Activated naive CD4-positive, alpha-beta T cell treated with anti-CD3 and anti-CD28 coated beads, Interleukin-2, amount 10 ng/mL, durations not matched to agents 7 days and 5 days (primary cell): ENCODE measurements at regions not wholly inside any gene's neighbourhood (a gene's known extent, or its start where the extent isn't known, plus 50 kb on each side); places are given as distances from the start of the nearest gene placed in this dataset.
"Not testable (repeated sequence)": the region's sequence is repeated elsewhere in the genome, so short reads cannot be mapped to it uniquely, and the experiment has no call there.

Source experiments
- CTCF ChIA-PET: fragments of 350-600 bp; sonication (Branson Sonifier 250); formaldehyde crosslinking; loops from one replicate; lab custom pipeline; 2021; ENCODE audit warnings: antibody characterized with exemption; lab: Charles Lee
- DNase-seq: peaks from one replicate; pipeline ENCODE4 v3.0.0-alpha.2; 2020
- H3K27ac Mint-ChIP-seq: one replicate; pipeline ENCODE4 v1.8.0; 2021; ENCODE audit warnings: mild to moderate bottlenecking, moderate library complexity, mixed read lengths
- H3K27me3 Mint-ChIP-seq: one replicate; pipeline ENCODE4 v1.8.0; 2021; ENCODE audit warnings: mild to moderate bottlenecking, mixed read lengths
- H3K36me3 Mint-ChIP-seq: one replicate; pipeline ENCODE4 v1.8.0; 2021; ENCODE audit warnings: mixed read lengths
- H3K4me1 Mint-ChIP-seq: one replicate; pipeline ENCODE4 v1.8.0; 2021; ENCODE audit warnings: mixed read lengths
- H3K4me3 Mint-ChIP-seq: one replicate; pipeline ENCODE4 v1.8.0; 2021; ENCODE audit warnings: mild to moderate bottlenecking, moderate library complexity, mixed read lengths
- H3K9me3 Mint-ChIP-seq: one replicate; pipeline ENCODE4 v1.8.0; 2021; ENCODE audit warnings: mixed read lengths

DNA sequence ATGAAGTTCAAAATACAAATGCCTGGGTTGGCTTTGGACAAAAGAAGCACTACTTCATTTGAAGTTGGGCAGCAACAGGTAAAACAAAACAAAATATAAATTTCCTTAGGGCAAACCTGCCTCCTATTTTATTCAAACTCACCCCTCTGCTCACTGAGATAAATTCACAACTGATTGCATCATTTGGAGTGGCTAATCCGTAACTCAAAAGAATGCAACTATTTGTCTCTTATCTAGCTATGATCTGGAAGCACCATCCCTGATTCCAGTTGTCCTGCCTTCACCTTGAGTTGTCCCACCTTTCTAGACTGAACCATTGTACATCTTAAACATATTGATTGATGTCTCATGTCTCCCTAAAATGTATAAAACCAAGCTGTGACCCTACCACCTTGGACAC lies 145.0 kb downstream of the CCER1 start:
- CTCF ChIA-PET: no interaction called here
- Mint-ChIP-seq H3K27ac (no peak overlapping the region), H3K4me1 (no peaks in the 10 kb centered on the region), H3K9me3 (no peaks in the 10 kb centered on the region), H3K27me3 (no peaks in the 10 kb centered on the region), H3K4me3 (no peak overlapping the region), H3K36me3 (no peaks in the 10 kb centered on the region)
- no peak for DNase-seq

GRCh38 chr12:90808568-90808967 lies 146.4 kb downstream of the CCER1 start:
- CTCF ChIA-PET: no interaction called here

GRCh38 chr12:90802727-90803126 lies 152.2 kb downstream of the CCER1 start:
- H3K36me3 Mint-ChIP-seq: no peaks in the 10 kb centered on the region
- H3K27ac Mint-ChIP-seq: no peak overlapping the region
- no peak overlapping the region for H3K4me3 Mint-ChIP-seq
- no peaks in the 10 kb centered on the region for H3K4me1 Mint-ChIP-seq
- no peaks in the 10 kb centered on the region for H3K9me3 Mint-ChIP-seq
- no peak for DNase-seq
- no peaks in the 10 kb centered on the region for H3K27me3 Mint-ChIP-seq
- CTCF ChIA-PET: no interaction called here

More at GRCh38 chr12:90808568-90808967, 146.4 kb downstream of the CCER1 start:
- Mint-ChIP-seq H3K4me1 (no peaks in the 10 kb centered on the region), H3K27me3 (no peaks in the 10 kb centered on the region), H3K4me3 (no peak overlapping the region), H3K27ac (no peak overlapping the region), H3K9me3 (no peaks in the 10 kb centered on the region), H3K36me3 (no peaks in the 10 kb centered on the region)
- DNase-seq: no peak

- H3K9me3 Mint-ChIP-seq: no peaks in the 10 kb centered on the region
- no peak overlapping the region for H3K4me3 Mint-ChIP-seq
- no peak for DNase-seq
- H3K27ac Mint-ChIP-seq: no peak overlapping the region
- H3K27me3 Mint-ChIP-seq: no peaks in the 10 kb centered on the region
- no peaks in the 10 kb centered on the region for H3K36me3 Mint-ChIP-seq
- CTCF ChIA-PET: no interaction called here
- H3K4me1 Mint-ChIP-seq: no peaks in the 10 kb centered on the region
These were observed 153.2 kb downstream of the CCER1 start for GRCh38 chr12:90801776-90802175.

GRCh38 chr12:90794212-90794611 lies 160.8 kb downstream of the CCER1 start:
- no peak overlapping the region for H3K27ac Mint-ChIP-seq
- no peaks in the 10 kb centered on the region for H3K36me3 Mint-ChIP-seq
- no peak for DNase-seq
- no peak overlapping the region for H3K4me3 Mint-ChIP-seq
- CTCF ChIA-PET: no interaction called here
- H3K4me1 Mint-ChIP-seq: no peaks in the 10 kb centered on the region
- H3K27me3 Mint-ChIP-seq: no peaks in the 10 kb centered on the region
- no peaks in the 10 kb centered on the region for H3K9me3 Mint-ChIP-seq

DNA sequence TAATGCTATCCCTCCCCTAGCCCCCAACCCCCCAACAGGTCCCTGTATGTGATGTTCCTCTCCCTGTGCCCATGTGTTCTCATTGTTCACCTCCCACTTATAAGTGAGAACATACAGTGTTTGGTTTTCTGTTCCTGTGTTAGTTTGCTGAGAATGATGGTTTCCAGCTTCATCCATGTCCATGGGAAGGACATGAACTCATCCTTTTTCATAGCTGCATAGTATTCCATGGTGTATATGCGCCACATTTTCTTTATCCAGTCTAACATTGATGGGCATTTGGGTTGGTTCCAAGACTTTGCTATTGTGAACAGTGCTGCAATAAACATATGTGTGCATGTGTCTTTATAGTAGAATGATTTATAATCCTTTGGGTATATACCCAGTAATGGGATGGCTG lies 162.3 kb downstream of the CCER1 start:
- H3K4me1 Mint-ChIP-seq, H3K4me3 Mint-ChIP-seq, CTCF ChIA-PET, H3K9me3 Mint-ChIP-seq, H3K27me3 Mint-ChIP-seq, H3K36me3 Mint-ChIP-seq, DNase-seq, H3K27ac Mint-ChIP-seq: not testable (repeated sequence)

DNA sequence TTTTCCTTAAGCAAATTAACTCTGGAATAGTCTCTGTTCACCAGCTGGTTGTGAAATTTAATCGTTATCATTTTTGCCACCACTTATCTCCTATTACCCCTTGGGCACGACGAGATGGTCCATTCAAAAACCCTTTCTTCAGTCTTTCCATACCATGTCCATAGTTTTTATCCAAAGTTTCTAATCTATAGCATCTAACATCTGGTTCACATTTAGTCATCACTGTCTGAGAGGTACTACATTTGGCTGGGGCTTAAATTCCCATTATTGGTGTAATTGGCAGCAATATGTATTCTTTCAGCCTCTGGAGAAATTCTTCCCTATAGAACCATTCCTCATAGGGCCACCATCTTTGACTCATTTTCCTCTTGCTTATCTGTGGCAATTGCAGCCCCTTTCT lies 163.5 kb downstream of the CCER1 start:
- H3K27ac Mint-ChIP-seq: no peak overlapping the region
- no peaks in the 10 kb centered on the region for H3K4me1 Mint-ChIP-seq
- no peaks in the 10 kb centered on the region for H3K36me3 Mint-ChIP-seq
- no peak overlapping the region for H3K4me3 Mint-ChIP-seq
- CTCF ChIA-PET: no interaction called here
- DNase-seq: no peak
- no peaks in the 10 kb centered on the region for H3K27me3 Mint-ChIP-seq
- H3K9me3 Mint-ChIP-seq: no peaks in the 10 kb centered on the region

DNA sequence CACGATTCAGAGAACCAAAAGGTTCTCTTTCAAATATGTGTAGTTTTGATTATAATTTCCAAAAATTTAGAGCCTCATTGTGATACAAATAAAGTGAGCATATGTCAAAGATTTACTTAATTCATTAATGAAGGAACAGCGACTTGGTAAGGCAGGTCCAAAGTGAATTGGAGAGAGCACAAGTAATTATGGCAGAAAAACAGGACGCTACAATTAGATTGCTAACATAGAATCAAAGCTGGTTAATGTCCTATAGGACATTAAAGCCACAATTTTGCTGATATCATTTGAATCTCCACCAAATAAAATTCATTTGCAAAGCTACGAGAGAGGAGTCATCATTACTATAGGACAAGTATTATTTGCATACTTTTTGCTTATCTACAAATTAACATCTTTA lies 164.2 kb downstream of the CCER1 start:
- H3K27ac Mint-ChIP-seq: no peak overlapping the region
- no peak for DNase-seq
- no peak overlapping the region for H3K4me3 Mint-ChIP-seq
- H3K36me3 Mint-ChIP-seq: no peaks in the 10 kb centered on the region
- CTCF ChIA-PET: no interaction called here
- H3K9me3 Mint-ChIP-seq: no peaks in the 10 kb centered on the region
- H3K4me1 Mint-ChIP-seq: no peaks in the 10 kb centered on the region
- no peaks in the 10 kb centered on the region for H3K27me3 Mint-ChIP-seq

DNA sequence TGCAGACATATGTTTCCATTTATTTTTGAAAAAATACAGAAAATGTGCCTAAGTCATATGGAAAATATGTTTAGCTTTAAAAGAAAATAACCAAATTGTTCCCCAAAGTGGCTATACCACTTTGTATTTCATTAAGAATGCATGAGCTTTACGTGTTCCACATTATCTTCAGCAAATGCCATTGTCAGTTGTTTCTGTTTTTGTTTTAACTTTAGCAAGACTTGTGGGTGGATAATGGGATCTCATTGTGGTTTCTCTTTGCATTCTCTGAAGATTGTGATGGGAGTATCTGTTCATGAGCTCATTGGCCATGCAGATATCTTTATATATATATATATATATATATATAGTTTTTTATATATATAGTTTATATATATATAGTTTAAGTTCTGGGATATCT lies 181.5 kb downstream of the CCER1 start:
- no peaks in the 10 kb centered on the region for H3K36me3 Mint-ChIP-seq
- CTCF ChIA-PET: no interaction called here

DNA sequence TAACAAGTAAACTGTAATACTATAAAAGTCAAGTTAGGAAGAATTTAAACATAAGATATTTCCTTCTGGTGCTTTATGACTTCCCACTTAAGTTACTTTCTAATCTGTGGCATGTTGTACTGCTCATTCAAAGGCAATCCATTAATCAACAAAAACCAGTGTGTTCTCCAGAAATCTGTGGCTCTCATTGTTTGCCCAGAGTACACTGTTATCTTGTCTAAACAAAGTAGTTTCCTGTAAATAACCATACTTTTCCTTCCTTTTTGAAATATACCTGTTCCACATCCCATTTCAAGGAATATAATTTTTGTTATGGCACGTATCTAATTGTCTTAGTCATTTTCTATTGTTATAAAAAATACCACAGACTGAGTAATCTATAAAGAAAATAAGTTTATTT lies 184.1 kb downstream of the CCER1 start:
- CTCF ChIA-PET: no interaction called here
- DNase-seq: no peak
- Mint-ChIP-seq H3K27ac (no peak overlapping the region), H3K27me3 (no peaks in the 10 kb centered on the region), H3K4me3 (no peak overlapping the region), H3K36me3 (no peaks in the 10 kb centered on the region), H3K9me3 (no peaks in the 10 kb centered on the region), H3K4me1 (no peaks in the 10 kb centered on the region)

More for the DNA sequence above, 181.5 kb downstream of the CCER1 start:
- no peak for DNase-seq
- Mint-ChIP-seq H3K27me3 (no peaks in the 10 kb centered on the region), H3K27ac (no peak overlapping the region), H3K9me3 (no peaks in the 10 kb centered on the region), H3K4me3 (no peak overlapping the region), H3K4me1 (no peaks in the 10 kb centered on the region)

- no peaks in the 10 kb centered on the region for H3K27me3 Mint-ChIP-seq
- peaks cover 2% of the 10 kb centered on the region for H3K9me3 Mint-ChIP-seq
These were observed 197.0 kb downstream of the CCER1 start for GRCh38 chr12:90757957-90758356.

GRCh38 chr12:90745211-90745610 lies 209.8 kb downstream of the CCER1 start:
- no peaks in the 10 kb centered on the region for H3K4me1 Mint-ChIP-seq
- no peaks in the 10 kb centered on the region for H3K36me3 Mint-ChIP-seq
- CTCF ChIA-PET: no interaction called here
- no peak for DNase-seq
- H3K4me3 Mint-ChIP-seq: no peak overlapping the region
- H3K27ac Mint-ChIP-seq: no peak overlapping the region
- no peaks in the 10 kb centered on the region for H3K27me3 Mint-ChIP-seq
- H3K9me3 Mint-ChIP-seq: peaks cover 5% of the 10 kb centered on the region

More at GRCh38 chr12:90757957-90758356, 197.0 kb downstream of the CCER1 start:
- H3K36me3 Mint-ChIP-seq: no peaks in the 10 kb centered on the region
- H3K27ac Mint-ChIP-seq: no peak overlapping the region
- H3K4me1 Mint-ChIP-seq: no peaks in the 10 kb centered on the region
- H3K4me3 Mint-ChIP-seq: no peak overlapping the region
- no peak for DNase-seq
- CTCF ChIA-PET: no interaction called here

DNA sequence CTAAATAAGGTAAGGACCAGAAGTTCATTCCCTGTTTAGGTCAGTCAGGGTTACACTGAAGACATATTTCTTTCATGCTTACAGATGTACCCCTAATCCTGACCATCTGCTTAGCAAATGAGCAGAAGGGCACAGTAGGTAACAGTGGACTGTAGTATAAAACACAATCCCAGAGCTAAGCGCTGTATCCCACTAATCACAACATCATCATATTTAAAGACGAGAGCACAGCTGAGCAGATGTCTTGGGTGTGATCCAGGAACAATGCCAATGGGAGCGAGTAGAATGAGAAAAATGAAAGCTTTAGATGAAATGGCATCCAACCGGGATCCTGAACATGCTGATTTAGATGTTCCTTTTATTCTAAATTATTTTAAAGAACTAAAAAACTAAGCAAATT lies 213.4 kb downstream of the CCER1 start:
- Mint-ChIP-seq H3K36me3 (no peaks in the 10 kb centered on the region), H3K27ac (no peak overlapping the region), H3K9me3 (peaks cover 5% of the 10 kb centered on the region), H3K27me3 (no peaks in the 10 kb centered on the region), H3K4me1 (no peaks in the 10 kb centered on the region), H3K4me3 (no peak overlapping the region)
- DNase-seq: no peak
- CTCF ChIA-PET: no interaction called here

- Mint-ChIP-seq H3K4me3 (no peak overlapping the region), H3K4me1 (no peaks in the 10 kb centered on the region), H3K9me3 (no peaks in the 10 kb centered on the region), H3K27me3 (no peaks in the 10 kb centered on the region), H3K36me3 (no peaks in the 10 kb centered on the region), H3K27ac (no peak overlapping the region)
- no peak for DNase-seq
- CTCF ChIA-PET: no interaction called here
These were observed 225.2 kb downstream of the CCER1 start for GRCh38 chr12:90729736-90730135.

GRCh38 chr12:90712671-90713070 lies 242.3 kb downstream of the CCER1 start:
- no peaks in the 10 kb centered on the region for H3K27me3 Mint-ChIP-seq
- DNase-seq: no peak
- no peak overlapping the region for H3K27ac Mint-ChIP-seq
- H3K4me3 Mint-ChIP-seq: no peak overlapping the region
- H3K9me3 Mint-ChIP-seq: no peaks in the 10 kb centered on the region
- no peaks in the 10 kb centered on the region for H3K36me3 Mint-ChIP-seq
- CTCF ChIA-PET: no interaction called here
- H3K4me1 Mint-ChIP-seq: no peaks in the 10 kb centered on the region

GRCh38 chr12:90710711-90711110 lies 244.3 kb downstream of the CCER1 start:
- Mint-ChIP-seq H3K27ac (no peak overlapping the region), H3K36me3 (no peaks in the 10 kb centered on the region), H3K4me3 (no peak overlapping the region), H3K9me3 (no peaks in the 10 kb centered on the region), H3K27me3 (no peaks in the 10 kb centered on the region), H3K4me1 (no peaks in the 10 kb centered on the region)
- CTCF ChIA-PET: no interaction called here
- DNase-seq: no peak
